OCI-LY7 (cell line): ENCODE measurements at regions not wholly inside any gene's neighbourhood (a gene's known extent, or its start where the extent isn't known, plus 50 kb on each side); places are given as distances from the start of the nearest gene placed in this dataset.

Source experiments
- EZH2phosphoT487 ChIP-seq: fragments of 200-600 bp; sonication (generic); IDR thresholded peaks from 2 replicates; pipeline ENCODE4 v1.6.1; 2018; ENCODE audit warnings: low read depth, borderline replicate concordance, mild to moderate bottlenecking, mixed run types, antibody characterized with exemption, low read length, moderate library complexity, mixed read lengths
- TF ChIP-seq, protein P1 (sequence below): fragments of 200-600 bp; sonication (generic); conservative IDR thresholded peaks from 2 replicates; pipeline ENCODE4 v1.5.1; 2014; ENCODE audit warnings: mild to moderate bottlenecking, antibody characterized with exemption, low read length, moderate library complexity, mixed read lengths

DNA sequence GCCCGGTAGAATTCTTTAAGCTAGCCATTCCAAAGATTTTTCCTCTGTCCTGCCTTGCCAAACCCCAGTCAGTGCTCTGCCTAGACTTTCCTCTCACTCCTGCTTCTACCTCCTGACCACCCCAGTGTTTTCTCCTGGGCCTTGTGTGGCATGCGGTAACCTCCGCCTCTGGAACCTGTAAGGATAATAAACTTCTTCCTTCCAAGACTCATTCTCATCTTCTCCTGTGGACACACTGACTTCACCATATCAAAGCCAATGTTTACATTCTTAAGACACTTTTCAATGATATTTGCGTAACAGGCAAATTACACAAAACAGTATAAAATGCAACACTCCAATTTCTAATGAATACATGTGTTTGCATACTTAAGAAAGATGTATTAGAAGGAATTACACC is 354.6 kb downstream of the RNF144B start:
- TF ChIP-seq, protein P1, sequence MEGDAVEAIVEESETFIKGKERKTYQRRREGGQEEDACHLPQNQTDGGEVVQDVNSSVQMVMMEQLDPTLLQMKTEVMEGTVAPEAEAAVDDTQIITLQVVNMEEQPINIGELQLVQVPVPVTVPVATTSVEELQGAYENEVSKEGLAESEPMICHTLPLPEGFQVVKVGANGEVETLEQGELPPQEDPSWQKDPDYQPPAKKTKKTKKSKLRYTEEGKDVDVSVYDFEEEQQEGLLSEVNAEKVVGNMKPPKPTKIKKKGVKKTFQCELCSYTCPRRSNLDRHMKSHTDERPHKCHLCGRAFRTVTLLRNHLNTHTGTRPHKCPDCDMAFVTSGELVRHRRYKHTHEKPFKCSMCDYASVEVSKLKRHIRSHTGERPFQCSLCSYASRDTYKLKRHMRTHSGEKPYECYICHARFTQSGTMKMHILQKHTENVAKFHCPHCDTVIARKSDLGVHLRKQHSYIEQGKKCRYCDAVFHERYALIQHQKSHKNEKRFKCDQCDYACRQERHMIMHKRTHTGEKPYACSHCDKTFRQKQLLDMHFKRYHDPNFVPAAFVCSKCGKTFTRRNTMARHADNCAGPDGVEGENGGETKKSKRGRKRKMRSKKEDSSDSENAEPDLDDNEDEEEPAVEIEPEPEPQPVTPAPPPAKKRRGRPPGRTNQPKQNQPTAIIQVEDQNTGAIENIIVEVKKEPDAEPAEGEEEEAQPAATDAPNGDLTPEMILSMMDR, result no peak
- no peak for TF ChIP-seq EZH2phosphoT487
